K562 (cell line): ENCODE measurements at regions not wholly inside any gene's neighbourhood (a gene's known extent, or its start where the extent isn't known, plus 50 kb on each side); places are given as distances from the start of the nearest gene placed in this dataset.

Source experiments
- CTCF ChIP-seq, 3 experiments: IDR thresholded peaks in 2 of 3; conservative IDR thresholded peaks in 1 of 3; 2 replicates each; pipeline ENCODE4 v1.5.1; 2011 to 2012; ENCODE audit warnings: low read length in 3 of 3, mild to moderate bottlenecking in 3 of 3, control low read depth in 2 of 3, improper control_type of control experiment in 1 of 3, inconsistent platforms in 1 of 3, low read depth in 1 of 3, mixed read lengths in 1 of 3, moderate library complexity in 1 of 3; ENCODE audit not compliant: insufficient read depth in 2 of 3
- EZH2 ChIP-seq: IDR thresholded peaks from 2 replicates; pipeline ENCODE4 v1.6.1; 2012; ENCODE audit warnings: low read depth, mild to moderate bottlenecking, inconsistent platforms, low read length, borderline replicate concordance
- FOS ChIP-seq: IDR thresholded peaks from 3 replicates; pipeline ENCODE4 v1.6.1; 2011; ENCODE audit not compliant: insufficient read length; ENCODE audit errors: extremely low read depth
- NFRKB ChIP-seq: fragments of 450-650 bp; IDR thresholded peaks from 2 replicates; pipeline ENCODE4 v1.6.1; 2016; ENCODE audit warnings: low read depth
- POLR2A ChIP-seq: fragments of 450-650 bp; conservative IDR thresholded peaks from 2 replicates; pipeline ENCODE4 v1.6.1; 2016
- SIN3A ChIP-seq, 2 experiments: fragments of 150-350 bp in 1 of 2; IDR thresholded peaks; 2 replicates each; pipeline ENCODE4 v1.6.1; 2011 to 2016; ENCODE audit warnings: borderline replicate concordance in 2 of 2, low read depth in 2 of 2, low read length in 2 of 2, mild to moderate bottlenecking in 2 of 2, moderate library complexity in 2 of 2; ENCODE audit not compliant: control insufficient read depth in 1 of 2
- SMARCA4 ChIP-seq: fragments of 450-650 bp; IDR thresholded peaks from 2 replicates; pipeline ENCODE4 v1.6.1; 2016

GRCh38 chr4:125827696-125828052 is 512.9 kb downstream of the FAT4 start:
- no peak for TF ChIP-seq POLR2A
- no peak for TF ChIP-seq CTCF (IDR thresholded peaks at IDR 0.05 in 2 of 3, conservative IDR thresholded peaks at IDR 0.05 in 1 of 3; ENCODE audit: insufficient read depth in 2 of 3, low read depth in 1 of 3, low read length in 3 of 3)
- TF ChIP-seq SIN3A (IDR thresholded peaks at IDR 0.05; ENCODE audit: borderline replicate concordance in 2 of 2, control insufficient read depth in 1 of 2, low read depth in 2 of 2, low read length in 2 of 2): no peak
- TF ChIP-seq EZH2: no peak
- no peak for TF ChIP-seq NFRKB
- TF ChIP-seq FOS: no peak
- no peak for TF ChIP-seq SMARCA4
